HepG2 (cell line): ENCODE measurements at regions not wholly inside any gene's neighbourhood (a gene's known extent, or its start where the extent isn't known, plus 50 kb on each side); places are given as distances from the start of the nearest gene placed in this dataset.

ENCODE experiments used
- EHMT2 ChIP-seq: fragments of 200-600 bp; sonication (generic); IDR thresholded peaks from 2 replicates; pipeline ENCODE4 v1.7.0; 2017; ENCODE audit warnings: antibody characterized with exemption, low read depth, low read length, borderline replicate concordance
- ETV5 ChIP-seq: IDR thresholded peaks from 2 replicates; pipeline ENCODE4 v1.6.1; 2018; ENCODE audit warnings: missing biosample characterization, missing genetic modification reagents, inconsistent platforms, borderline replicate concordance
- HDAC1 ChIP-seq: sonication (generic); formaldehyde crosslinking; IDR thresholded peaks from 2 replicates; pipeline ENCODE4 v1.5.1; 2020; ENCODE audit warnings: mild to moderate bottlenecking, missing genetic modification reagents
- HNF1B ChIP-seq: sonication (generic); formaldehyde crosslinking; IDR thresholded peaks from 2 replicates; pipeline ENCODE4 v1.5.1; 2020; ENCODE audit warnings: mild to moderate bottlenecking, moderate library complexity, missing genetic modification reagents
- HNF4A ChIP-seq: sonication (generic); formaldehyde crosslinking; IDR thresholded peaks from 2 replicates; pipeline ENCODE4 v1.4.0; 2020; ENCODE audit warnings: missing genetic modification reagents
- MAX ChIP-seq: IDR thresholded peaks from 2 replicates; pipeline ENCODE4 v1.6.1; 2012; ENCODE audit warnings: inconsistent platforms
- SAP130 ChIP-seq: IDR thresholded peaks from 2 replicates; pipeline ENCODE4 v1.6.1; 2016; ENCODE audit warnings: low read depth
- ZBTB44 ChIP-seq: sonication (generic); formaldehyde crosslinking; IDR thresholded peaks from 2 replicates; pipeline ENCODE4 v1.4.0; 2020; ENCODE audit warnings: missing genetic modification reagents
- ZNF574 ChIP-seq: sonication (generic); formaldehyde crosslinking; IDR thresholded peaks from 2 replicates; pipeline ENCODE4 v1.4.0; 2020; ENCODE audit warnings: missing genetic modification reagents
- ZNF605 ChIP-seq: sonication (generic); formaldehyde crosslinking; IDR thresholded peaks from 2 replicates; pipeline ENCODE4 v1.8.0; 2022; ENCODE audit warnings: mild to moderate bottlenecking, missing genetic modification reagents
- ZNF678 ChIP-seq: sonication (generic); formaldehyde crosslinking; IDR thresholded peaks from 2 replicates; pipeline ENCODE4 v1.4.0; 2020; ENCODE audit warnings: mild to moderate bottlenecking, missing genetic modification reagents

GRCh38 chr7:35556515-35557471, 138.1 kb downstream of the HERPUD2 start (continued):
- no peak for TF ChIP-seq ZBTB44
- TF ChIP-seq HNF1B (CRISPR knock-in tag): peak; percentile 52; the same call in 1 of the 2 replicates
- TF ChIP-seq ZNF678 (CRISPR knock-in tag): no peak
- TF ChIP-seq ZNF605 (CRISPR knock-in tag): 0 out of 2 replicates have a peak, but pooled peaks have one; percentile 27
- TF ChIP-seq MAX: no peak
- 0 out of 2 replicates have a peak, but pooled peaks have one; percentile 26 for TF ChIP-seq HDAC1 (CRISPR knock-in tag)
- peak; percentile 33; the same call in 1 of the 2 replicates for TF ChIP-seq ETV5 (CRISPR knock-in tag)
- peak; percentile 29; the same call in 1 of the 2 replicates for TF ChIP-seq ZNF574 (CRISPR knock-in tag)
- TF ChIP-seq HNF4A (CRISPR knock-in tag): peak; percentile 16; the same call in 1 of the 2 replicates
- 0 out of 2 replicates have a peak, but pooled peaks have one; percentile 15 for TF ChIP-seq SAP130 (CRISPR knock-in tag)
- 0 out of 2 replicates have a peak, but pooled peaks have one; percentile 33 for TF ChIP-seq EHMT2
